ENCODE measurements at regions not wholly inside any gene's neighbourhood (a gene's known extent, or its start where the extent isn't known, plus 50 kb on each side); places are given as distances from the start of the nearest gene placed in this dataset.

DNA sequence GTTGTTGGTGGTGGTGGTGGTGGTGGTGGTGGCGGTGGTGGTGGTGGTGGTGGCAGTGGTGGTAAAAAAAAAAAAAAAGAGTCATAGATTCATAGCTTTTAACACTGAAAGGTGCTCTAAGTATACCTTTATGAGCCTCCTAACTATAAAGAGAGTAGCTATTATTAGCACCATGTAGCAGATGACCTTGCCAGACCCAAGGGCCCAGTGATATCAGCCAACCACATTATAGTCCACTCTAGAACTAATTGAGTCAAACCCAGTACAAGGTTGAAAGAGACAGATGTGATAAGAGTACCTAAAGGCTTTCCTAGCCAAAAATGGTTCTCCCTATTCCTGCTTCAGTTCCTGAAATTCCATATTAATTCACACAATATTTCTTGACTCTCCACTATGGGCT is 245.3 kb downstream of the HACE1 start:
- DNase-seq = no peak

DNA sequence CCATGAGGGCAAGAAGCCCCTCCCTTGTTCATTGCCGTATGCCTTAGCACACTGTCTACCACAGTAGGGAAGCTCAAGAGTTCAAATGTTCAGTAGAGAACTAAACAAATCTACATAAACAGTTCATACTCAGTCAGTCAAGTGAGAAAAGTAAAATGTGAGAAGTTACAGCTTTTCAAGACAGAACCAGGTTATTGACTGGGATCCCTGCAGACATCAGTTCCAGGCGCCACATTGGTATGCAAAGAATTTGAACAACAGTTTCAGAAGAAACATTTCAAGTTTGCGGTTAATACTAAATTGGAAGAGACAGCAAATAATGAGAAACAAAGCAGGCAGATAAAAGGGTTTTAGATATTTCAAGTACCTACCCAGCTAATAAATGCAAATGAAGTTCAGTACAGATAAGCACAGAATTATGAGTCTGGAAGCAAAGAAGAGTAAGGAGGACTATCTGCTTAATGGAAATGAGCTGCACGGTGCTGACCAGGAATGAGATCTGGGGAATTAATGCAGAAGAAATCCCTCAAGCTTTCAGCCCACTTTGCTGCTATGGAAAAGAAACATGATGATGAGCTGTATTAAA is 246.2 kb downstream of the HACE1 start:
- no peak for DNase-seq

DNA sequence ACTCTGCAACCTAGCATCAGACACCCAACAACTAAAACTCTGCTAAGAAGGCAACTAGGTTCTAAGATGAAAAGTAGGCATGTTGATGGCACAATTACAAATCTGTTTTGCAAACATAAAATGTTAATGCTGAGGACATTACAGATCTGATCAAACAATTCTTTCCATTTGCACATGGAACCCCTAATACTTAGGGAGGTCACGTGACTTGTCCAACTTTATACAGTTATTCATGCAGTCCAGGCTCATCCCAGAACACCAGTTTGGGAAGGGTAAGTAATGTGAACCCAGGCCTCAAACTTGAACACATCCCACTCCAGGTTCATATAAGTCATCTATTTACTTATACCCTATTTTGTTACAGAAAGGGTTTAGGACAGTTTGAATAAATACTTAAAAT is 247.2 kb downstream of the HACE1 start:
- DNase-seq = no peak

DNA sequence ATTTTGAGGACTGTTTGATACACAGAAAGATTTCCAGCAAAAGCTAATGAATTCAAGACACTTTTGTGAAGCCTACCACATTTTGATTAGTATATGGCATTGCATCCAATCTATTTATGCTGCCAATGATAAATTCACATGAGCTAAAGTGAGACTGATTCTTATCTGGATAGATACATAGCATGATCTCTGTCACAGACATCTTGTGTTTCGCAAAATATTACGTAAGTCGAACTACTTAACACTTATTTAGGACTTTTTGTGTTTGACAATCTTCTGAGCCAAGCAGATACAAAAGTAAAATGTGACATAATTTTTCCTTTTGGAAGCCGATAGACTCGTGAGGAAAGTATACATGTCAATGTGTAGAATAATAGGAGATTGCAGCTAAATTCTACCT is 251.6 kb downstream of the HACE1 start:
- no peak for DNase-seq

DNA sequence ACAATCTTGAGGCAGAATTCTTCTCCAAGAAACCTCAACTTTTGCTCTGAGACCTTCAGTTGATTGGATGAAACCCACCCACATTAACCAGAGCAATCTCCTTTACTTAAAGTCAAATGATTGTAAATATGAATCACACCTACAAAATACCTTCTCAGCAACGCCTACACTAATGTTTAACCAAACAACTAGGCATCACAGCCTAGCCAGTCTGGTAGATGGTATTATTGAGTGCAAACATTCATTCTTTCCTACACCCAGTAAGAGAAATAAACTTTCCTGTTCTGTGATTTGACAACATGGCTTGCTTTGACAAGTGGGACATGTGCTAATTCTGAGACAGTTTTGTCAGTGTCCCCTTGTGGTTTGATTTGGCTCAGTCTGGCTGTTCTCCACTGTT is 252.2 kb downstream of the HACE1 start:
- DNase-seq = no peak

DNA sequence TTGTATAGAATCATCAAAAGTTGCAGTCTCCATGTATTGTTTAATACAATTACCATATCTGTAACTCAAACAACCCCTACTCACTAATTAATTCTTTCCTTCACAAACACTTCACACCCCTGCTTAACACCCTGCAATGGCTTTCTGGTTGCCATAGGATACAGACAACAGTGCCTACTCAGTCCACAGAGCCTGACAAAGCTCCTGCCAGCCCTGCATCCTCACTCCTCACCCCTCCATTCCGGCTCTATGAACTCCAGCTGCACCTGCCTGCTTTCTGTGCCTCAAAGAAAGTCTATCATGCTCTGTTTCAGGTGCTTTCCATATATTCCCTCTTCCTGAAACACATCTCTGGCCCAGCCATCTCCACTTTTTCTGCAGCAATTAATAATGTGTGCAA is 253.4 kb downstream of the HACE1 start:
- DNase-seq = no peak

DNA sequence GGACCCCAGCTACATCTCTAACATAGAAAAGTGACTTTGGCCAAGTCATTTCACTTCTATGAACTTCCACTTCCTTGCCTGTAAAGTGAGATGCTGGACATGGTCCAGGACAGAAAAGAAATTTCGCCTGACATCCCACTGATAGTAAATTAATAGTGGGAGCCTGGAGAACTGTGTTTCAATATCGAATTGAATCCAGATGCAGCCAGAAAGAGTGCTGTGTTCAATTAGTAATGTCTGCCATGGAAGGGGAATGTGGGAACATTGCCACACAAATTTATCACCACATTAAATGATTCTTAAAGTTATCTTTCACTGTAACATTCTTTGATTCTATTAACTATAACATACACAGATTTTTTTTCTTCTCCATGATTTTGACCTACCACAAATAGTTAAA is 255.0 kb downstream of the HACE1 start:
- no peak for DNase-seq

DNA sequence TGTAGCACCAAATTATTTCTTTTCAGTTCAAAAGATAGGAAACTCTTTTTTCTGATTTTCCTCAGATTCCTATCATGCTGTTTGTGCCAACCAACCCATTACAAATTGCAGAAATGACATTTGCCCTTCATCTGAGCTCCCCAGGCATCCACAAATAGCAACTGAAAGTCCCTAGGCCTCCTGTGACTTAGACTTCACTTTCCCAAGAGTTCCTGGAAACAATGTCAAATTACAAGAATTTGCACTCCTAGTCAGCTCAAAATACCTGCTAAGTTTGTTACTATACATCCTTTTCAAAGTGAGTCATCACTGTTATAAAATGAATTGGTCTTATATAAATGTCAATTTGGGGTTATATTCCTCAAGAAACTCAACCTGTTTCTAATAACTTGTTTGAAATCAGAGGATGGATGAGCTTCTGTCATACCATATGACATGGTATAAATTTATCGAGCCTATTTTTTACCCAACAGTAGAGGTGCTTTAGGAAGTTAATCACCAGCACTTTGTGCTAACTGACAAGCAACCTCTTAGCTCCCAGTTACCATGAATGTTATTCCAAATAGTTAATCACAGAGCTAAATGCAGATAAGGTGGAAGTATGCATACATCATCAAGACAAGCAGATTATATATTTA is 256.5 kb downstream of the HACE1 start:
- DNase-seq = peak in 1 of 5 donors; percentile 56

DNA sequence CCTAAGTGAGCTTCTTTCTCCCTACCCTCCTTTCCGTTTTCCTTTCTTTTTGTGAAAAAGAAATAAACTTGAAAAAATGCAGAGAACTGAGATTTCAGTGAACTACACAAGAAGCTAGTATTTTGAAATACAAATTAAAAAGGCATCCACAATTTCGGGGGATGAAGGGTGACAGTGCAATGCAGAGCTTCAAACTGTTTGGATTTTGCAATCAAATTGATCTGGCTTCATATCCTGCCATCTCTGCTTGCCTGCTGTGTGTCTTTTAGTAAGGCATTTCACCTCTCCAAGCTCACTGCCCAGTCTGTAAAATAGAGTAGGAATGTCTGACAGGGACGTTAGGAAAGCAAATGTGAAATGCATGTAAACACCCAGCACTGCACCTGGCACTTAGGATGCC is 258.0 kb downstream of the HACE1 start:
- DNase-seq = no peak

DNA sequence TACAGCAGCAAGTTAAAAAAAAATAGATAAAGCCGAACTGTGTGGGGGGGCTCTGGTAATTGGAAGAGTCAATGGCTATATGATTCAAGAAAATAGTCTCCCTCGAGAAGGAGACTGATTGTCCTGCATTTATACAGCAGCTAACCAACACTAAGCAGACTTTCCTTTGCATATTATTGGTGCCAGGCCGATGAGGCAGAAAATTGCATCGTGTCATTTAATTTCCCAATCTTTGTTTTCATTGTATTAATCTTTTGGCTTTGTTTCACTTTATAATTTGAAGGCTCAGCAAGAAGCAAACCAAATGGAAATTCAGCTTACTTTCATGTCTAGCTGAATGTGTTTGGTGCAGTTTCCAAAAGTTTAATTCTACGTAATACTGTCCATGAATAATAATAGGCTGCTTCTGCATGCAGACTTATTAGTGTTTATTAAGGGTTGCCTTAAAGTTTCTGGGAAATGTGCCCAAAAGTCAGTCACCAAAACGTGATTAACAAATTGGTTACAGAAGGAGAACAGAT is 258.5 kb downstream of the HACE1 start:
- no peak for DNase-seq

DNA sequence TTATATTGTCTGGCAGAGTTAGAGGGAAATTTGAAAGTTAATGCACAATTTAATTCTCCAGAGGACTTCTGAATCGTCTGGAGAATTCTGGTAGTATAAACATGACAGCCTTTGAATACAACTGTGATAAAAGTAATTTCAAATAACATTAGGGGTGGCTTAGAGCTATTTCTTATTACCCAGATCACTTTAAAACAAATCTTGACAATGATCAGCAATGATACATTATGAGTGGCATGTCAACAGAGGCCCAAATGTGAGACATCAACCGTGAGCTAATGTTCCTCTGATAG is 259.1 kb downstream of the HACE1 start:
- no peak for DNase-seq

DNA sequence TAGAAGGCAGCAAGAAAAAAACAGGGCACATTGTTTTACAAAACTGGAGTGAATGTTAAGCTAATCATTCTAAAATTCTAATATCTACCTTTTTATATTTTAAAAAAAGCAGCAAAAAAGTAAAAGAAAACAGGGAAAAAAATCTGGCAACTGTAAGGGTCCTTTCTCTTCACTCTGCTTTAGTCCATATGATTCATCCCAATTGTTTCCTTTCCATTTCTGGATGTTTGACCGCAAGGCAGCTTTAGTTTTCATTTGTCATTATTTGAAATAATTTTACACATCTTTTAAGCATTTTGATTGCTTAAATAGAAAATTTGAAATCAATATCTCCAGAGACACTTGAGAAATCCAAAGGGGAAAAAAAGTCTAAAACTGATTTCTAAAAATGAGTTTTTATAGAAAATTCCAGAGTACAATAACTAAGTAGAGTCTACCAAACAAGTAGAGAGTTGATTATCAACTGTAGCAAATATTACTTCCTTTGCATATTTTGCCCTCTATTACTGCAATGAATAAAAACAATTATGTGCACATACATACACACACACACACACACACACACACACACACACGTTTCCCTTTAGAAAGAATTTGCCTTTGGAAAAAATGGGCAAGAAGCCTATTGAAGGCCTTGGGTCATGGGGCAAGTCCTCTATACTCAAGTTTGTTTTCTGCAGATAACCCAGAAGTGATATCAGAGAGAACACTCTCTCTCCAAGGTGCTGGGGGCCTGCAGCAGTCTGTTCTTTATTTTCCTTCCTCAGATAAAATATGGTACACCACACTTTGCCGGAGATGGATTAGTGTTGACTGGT is 259.7 kb downstream of the HACE1 start:
- no peak for DNase-seq

DNA sequence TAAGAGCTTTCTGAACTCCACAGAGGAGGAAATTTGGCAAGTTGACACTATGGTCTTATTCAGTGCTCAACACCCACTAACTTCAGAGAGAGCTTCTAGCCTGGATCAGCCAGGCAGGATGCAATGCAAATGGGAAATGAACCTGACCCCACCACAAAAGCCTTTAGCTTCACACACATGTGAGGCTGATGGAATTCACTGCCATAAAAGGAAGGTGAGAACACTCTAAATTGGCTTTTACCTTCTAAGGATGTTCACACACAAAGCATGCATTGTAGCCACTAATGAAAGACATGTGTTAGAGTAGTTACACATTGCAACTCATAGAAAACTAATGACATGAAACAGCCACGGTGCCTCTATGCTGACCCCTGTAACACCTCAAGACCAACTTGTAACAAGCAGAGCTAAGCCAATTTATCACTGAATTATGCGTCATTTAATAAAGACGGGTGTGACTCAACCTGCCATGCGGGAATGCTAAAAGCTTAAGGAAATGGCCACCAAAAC is 262.1 kb downstream of the HACE1 start:
- DNase-seq = no peak

DNA sequence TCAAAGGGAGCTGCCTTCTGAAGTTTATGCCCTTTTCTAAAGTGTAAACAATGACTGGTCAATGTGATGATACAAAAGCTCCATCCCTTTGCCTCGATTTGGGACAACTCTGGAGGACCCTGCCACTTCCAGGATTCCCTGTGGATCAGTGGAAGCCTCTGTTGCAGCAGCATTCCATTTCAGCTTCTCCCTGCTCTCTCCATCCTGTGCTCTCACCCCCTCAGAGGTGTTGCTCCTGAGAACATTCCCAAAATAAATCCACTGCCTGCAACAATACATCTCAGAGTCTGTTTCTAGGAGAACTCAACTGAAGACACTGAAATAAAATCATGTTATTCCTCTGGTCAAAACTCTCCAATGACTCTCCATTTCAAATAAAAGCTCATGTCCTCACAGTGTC is 263.6 kb downstream of the HACE1 start:
- DNase-seq = no peak

DNA sequence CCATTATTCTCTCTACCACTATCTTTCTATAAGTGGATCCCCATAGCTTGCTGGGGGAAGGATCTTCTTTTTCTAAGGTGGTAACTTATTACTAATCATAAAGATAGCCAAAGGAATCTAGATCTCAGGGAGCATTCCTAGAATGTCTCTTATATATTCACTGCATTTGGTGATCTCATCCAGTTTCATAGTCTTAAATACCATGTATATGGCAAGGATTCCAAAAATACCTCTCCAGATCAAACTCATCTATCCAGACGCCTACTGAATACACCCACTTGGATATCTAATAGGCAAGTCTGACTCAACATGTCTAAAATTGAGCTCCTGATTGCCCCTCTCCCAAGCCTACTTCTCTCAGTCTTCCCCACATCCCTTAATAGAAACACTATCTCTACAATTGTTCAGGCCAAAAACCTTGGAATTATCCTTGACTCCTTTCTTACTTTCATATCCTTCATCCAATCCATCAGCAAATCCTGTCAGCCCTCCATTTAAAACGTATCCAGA is 264.4 kb downstream of the HACE1 start:
- DNase-seq = no peak

DNA sequence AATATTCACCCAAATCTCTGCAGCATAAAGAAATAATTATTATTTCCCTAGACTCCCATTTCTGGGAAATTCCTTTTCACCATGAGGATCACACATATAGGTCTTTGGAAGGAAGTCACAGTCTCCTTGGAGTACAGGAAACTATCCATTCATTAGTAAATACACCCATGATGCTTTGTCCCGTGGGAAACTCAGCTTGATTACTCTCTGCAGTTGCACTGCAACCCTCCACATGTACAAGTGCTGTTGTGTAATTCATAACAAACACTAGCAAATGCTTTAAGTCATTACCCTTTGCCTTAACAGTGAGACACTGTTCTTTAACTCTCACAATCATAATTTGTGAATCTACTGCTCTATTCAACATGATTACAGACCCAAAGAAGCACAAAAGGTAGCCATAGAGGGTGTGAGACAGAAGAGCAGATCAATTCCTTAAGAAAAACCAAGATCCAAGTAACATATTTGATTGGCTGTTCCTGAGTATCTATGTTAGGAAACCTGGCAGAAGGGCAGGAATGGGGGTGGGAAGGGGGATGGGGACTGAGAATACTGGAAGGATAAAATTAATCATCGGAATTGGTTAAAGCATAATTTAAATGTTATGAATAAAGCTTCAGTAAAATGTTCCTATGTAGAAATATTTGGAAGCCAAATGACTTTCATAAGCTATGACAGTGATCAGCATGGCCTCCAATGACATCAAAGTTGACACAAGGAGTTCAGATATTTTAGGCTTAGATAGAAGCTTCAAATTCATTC is 268.0 kb downstream of the HACE1 start:
- DNase-seq = no peak

DNA sequence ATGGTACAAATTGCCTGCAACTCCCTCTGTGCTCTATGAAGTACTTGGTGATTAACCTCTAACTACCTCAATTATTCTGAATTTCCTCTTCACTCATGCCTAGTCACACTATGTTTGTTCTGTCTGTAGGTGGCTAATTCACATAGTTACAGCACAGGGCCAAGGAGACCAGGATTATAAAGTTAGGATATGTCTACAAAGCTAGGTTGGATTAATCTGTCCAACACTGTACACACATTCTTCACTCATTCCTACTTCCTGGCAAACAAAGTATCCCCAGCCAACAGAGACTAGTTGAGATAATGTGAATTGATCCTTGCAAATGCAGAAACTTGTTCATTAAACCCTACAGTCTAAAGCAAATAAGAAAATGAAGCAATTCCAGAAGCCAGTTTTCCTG is 269.8 kb downstream of the HACE1 start:
- DNase-seq = no peak

DNA sequence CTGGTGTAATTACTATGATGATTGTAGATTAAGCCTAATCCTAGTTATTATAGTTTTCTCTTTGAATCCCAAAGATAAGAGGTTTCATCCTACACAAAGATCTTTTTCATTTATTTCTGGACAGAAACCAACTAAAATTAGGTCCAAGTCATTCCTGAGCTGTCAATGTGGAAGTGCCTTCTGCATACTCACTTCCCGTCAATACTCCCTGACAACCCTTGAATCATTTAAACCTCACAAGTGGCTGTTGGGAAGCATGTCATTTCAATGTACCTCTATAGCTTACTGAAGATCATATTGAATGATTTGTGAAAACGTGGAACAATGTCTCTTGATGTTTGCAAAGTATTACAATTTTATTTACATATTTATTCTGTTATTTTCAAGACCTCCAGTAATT is 274.1 kb downstream of the HACE1 start:
- no peak for DNase-seq

DNA sequence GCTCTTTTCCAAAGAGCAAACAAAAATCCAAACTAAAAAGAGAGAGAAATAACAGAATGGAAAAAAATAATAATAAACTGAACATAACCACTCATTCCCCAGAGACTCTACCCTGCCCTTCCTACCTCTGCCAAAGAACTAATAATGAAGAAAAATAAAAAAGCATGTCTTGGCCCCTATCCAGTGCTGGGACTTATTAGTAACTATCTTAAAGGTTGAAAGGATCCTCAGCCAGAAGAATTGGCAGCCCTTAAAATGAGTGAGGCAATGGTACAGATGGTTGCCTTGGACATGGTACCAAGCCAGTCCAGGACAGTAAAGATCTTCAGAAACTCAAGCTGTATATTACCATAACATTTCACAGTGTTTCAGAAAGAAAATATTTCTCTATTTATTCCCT is 279.3 kb downstream of the HACE1 start:
- no peak for DNase-seq

DNA sequence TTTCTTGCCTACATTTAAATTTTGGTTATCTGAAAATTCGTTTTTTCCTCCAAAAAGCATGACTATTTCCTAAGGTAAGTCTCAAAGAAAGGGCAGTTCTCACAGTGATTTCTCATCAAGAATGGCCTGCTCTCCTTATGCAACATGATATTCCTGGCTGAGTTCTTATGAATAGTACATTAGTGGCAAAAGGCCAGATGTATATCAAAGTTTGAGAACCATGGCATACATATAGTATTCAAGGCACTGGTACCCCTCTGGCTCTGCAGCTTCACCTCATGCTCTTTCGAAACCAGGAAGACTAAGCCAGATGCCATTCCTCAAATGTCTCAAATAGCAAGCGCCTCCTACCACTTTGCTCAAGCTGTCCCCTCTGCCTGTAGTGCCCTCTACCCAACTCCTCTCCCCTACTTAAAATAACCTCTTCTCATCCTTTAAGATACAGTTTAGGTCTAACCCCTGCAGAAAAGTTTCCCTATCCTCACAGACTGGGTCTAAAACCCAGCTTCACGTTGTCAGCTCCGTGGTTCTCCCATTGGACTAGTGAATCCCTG is 280.3 kb downstream of the HACE1 start:
- no peak for DNase-seq

DNA sequence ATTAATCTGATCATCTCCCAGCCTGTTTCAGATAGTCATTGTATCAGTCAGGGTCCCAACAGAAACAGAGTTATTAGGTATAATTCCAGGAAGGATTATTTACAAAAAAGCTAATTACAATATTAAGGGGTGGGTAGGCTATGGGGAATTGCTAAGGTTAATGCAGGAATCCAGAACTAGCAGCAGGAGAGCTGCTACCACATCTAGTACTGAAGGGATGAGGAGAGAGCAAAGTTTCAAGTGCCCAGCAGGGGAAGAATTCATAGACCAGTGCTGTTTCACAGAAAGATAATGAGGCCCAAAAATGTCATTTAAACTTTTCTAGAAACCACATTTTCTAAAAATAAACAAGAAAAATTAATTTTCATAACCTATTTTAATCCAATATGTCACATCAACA is 284.2 kb downstream of the HACE1 start:
- DNase-seq = no peak

DNA sequence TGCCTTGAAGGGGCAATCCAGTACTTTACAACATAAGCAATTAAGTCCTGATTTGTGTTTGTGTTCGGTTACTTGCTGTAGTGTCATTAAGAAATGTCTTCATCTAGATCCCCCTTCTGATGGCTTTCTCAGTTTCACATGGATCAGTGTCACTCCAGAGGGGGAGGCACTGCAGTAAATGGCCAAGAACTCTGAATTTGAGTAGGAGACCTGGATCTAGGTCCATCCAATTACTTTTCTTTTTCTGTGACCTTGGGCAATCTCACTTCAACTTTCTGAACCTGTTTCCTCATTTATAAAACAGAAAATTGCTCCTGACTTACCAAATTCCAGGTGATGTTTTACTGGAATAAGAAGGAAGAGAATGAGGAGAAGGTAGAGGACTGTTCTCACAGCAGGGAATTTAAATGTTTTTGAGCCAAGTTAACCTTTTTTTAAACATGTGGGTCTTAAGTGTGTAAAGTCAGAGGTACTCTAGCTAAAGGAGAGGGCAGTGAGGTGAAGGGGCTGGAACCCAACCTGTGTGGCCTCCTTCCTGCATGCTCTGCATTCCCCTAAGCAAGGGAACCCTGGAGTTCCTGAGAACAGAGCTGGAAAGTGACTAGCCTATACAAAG is 285.5 kb downstream of the HACE1 start:
- DNase-seq = no peak
